ENCODE measurements at regions not wholly inside any gene's neighbourhood (a gene's known extent, or its start where the extent isn't known, plus 50 kb on each side); places are given as distances from the start of the nearest gene placed in this dataset.

DNA sequence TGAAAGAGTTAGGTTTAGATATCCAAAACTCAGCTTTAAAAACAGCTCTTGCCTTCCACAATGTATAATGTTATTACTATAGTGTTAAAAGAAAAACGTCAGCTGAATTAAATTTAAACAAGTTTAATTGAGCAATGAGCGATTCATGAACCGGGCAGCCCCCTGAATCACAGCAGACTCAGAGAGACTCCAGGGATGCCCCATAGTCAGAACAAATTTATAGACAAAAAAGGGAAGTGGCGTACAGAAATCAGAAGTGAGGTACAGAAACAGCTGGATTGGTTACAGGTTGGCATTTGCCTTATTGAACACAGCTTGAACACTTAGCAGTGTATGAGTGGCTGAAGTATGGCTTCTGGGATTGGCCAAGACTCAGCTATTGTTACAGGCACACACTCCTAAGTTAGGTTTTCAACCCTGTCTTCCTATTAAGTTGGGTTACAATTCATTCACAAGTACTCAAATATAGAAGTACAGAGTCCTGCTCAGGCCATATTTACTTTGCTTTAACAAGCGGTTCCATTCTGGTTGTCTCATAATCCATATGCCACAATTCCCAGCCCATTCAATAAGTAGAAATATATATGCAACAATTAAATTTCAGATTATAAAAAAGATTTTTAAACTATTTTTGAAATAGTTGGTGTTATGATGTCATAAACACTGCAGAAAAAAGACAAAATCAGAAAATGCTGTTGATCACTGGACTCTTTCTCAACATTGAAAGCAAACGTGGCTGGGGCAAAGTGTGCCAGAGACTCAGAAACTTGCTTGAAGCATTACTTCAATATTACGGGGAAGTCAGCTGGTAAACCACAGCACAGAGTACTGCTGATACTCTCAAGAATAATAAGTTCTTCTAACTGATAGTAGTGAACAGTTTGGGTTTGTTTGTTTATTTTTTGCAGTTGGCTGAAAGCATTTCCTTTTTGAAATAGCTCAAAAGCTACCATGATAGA, 459.7 kb downstream of the RAB28 start:
- POLR2A ChIA-PET = no interaction called here
- Mint-ChIP-seq H3K27me3 (ENCODE audit: low read depth) (no peaks in the 10 kb centered on the region), H3K4me1 (no peaks in the 10 kb centered on the region), H3K4me3 (no peak overlapping the region), H3K36me3 (no peaks in the 10 kb centered on the region), H3K9me3 (peaks cover 6% of the 10 kb centered on the region), H3K27ac (no peak overlapping the region)
- TF ChIP-seq EMX1 (CRISPR knock-in tag; IDR thresholded peaks at IDR 0.05) = no peak
- no peak for ATAC-seq
- CTCF ChIA-PET = no interaction called here
- no peak for DNase-seq (ENCODE audit: low spot score)

DNA sequence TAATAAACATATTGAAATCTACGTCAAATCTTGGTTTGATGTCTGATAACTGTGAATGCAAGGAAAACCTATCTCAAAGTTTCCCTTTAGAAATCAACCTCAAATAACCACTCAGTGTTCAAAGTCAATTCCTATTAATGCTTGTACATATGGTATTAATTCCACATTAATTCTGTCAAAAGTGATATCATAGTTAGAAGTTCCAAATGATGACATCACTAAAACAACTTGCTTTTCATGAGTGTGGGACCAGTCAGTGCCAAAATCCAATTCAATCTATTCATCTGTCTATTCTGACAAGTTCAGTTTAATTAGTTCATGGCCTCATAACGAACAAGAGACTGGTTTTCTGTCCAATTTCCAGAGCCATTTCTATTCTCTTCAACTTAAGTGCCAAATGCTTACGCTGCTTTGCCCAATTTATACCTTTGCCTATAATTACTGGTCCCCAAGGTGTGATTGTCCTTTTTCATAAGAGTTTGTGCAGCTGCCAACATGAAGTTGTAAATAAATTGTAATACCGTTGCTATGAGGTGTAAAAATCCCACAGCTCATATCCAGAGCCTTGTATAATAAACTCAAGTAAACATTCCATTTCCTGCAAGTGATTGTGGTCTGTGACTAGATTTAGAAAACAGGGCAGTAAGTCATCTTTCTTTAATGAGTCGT, 476.2 kb downstream of the RAB28 start:
- no peaks in the 10 kb centered on the region for H3K36me3 Mint-ChIP-seq
- H3K4me1 Mint-ChIP-seq = no peaks in the 10 kb centered on the region
- no peaks in the 10 kb centered on the region for H3K27me3 Mint-ChIP-seq (ENCODE audit: low read depth)
- ChIA-PET CTCF (no interaction called here), POLR2A (no interaction called here)
- TF ChIP-seq ATF1 (CRISPR knock-in tag; IDR thresholded peaks at IDR 0.05) (no peak), EMX1 (CRISPR knock-in tag; IDR thresholded peaks at IDR 0.05) (no peak), ZNF396 (CRISPR knock-in tag; IDR thresholded peaks at IDR 0.05; ENCODE audit: borderline replicate concordance) (no peak)
- TF ChIP-seq, protein P1, sequence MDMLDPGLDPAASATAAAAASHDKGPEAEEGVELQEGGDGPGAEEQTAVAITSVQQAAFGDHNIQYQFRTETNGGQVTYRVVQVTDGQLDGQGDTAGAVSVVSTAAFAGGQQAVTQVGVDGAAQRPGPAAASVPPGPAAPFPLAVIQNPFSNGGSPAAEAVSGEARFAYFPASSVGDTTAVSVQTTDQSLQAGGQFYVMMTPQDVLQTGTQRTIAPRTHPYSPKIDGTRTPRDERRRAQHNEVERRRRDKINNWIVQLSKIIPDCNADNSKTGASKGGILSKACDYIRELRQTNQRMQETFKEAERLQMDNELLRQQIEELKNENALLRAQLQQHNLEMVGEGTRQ (CRISPR knock-in tag; IDR thresholded peaks at IDR 0.05) = no peak
- DNase-seq (ENCODE audit: low spot score) (no peak), ATAC-seq (no peak)
- H3K9me3 Mint-ChIP-seq = peaks cover 3% of the 10 kb centered on the region; the same call in 1 of the 2 replicates
- no peak overlapping the region for H3K27ac Mint-ChIP-seq
- H3K4me3 Mint-ChIP-seq = no peak overlapping the region

DNA sequence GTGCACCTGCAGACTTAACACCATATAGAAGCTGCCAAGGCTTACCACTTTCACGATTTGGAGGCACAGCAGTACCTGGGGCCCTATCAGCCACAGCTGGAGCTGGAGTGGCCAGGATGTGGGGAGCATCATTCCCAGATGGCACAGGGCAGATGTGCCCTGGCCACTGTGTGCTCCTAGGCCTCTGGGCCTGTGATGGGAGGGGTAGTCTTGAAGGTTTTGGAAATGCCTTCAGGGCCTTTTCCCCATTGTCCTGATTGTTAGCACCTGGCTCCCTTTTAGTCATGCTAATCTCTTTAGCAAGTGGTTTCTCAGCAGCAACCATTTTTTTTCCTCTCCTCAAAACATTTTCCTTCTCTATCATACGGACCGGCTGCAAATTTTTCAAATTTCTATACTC, 490.2 kb downstream of the RAB28 start:
- Mint-ChIP-seq H3K27me3 (ENCODE audit: low read depth) (no peaks in the 10 kb centered on the region), H3K9me3 (peaks cover 28% of the 10 kb centered on the region), H3K4me3 (no peak overlapping the region), H3K4me1 (peaks cover 9% of the 10 kb centered on the region), H3K27ac (no peak overlapping the region), H3K36me3 (peaks cover 11% of the 10 kb centered on the region)
- DNase-seq (ENCODE audit: low spot score) = no peak
- CTCF ChIA-PET = no interaction called here
- POLR2A ChIA-PET = no interaction called here
- peak; percentile 58 for ATAC-seq
- TF ChIP-seq, protein P2, sequence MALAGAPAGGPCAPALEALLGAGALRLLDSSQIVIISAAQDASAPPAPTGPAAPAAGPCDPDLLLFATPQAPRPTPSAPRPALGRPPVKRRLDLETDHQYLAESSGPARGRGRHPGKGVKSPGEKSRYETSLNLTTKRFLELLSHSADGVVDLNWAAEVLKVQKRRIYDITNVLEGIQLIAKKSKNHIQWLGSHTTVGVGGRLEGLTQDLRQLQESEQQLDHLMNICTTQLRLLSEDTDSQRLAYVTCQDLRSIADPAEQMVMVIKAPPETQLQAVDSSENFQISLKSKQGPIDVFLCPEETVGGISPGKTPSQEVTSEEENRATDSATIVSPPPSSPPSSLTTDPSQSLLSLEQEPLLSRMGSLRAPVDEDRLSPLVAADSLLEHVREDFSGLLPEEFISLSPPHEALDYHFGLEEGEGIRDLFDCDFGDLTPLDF (CRISPR knock-in tag; IDR thresholded peaks at IDR 0.05) = no peak
- TF ChIP-seq, protein P3, sequence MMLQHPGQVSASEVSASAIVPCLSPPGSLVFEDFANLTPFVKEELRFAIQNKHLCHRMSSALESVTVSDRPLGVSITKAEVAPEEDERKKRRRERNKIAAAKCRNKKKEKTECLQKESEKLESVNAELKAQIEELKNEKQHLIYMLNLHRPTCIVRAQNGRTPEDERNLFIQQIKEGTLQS (CRISPR knock-in tag; conservative IDR thresholded peaks at IDR 0.05) = no peak
- TF ChIP-seq RORB (CRISPR knock-in tag; IDR thresholded peaks at IDR 0.05) (no peak), FOXP1 (CRISPR knock-in tag; IDR thresholded peaks at IDR 0.05; ENCODE audit: borderline replicate concordance) (no peak), JAZF1 (CRISPR knock-in tag; IDR thresholded peaks at IDR 0.05) (no peak), ZNF423 (CRISPR knock-in tag; IDR thresholded peaks at IDR 0.05) (no peak), TCF7 (CRISPR knock-in tag; IDR thresholded peaks at IDR 0.05; ENCODE audit: low read depth) (no peak), MXD4 (CRISPR knock-in tag; IDR thresholded peaks at IDR 0.05; ENCODE audit: borderline replicate concordance) (no peak), ELF4 (CRISPR knock-in tag; IDR thresholded peaks at IDR 0.05; ENCODE audit: low read depth) (no peak), SMAD3 (CRISPR knock-in tag; IDR thresholded peaks at IDR 0.05; ENCODE audit: borderline replicate concordance) (no peak)
- TF ChIP-seq, protein P4, sequence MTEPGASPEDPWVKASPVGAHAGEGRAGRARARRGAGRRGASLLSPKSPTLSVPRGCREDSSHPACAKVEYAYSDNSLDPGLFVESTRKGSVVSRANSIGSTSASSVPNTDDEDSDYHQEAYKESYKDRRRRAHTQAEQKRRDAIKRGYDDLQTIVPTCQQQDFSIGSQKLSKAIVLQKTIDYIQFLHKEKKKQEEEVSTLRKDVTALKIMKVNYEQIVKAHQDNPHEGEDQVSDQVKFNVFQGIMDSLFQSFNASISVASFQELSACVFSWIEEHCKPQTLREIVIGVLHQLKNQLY (CRISPR knock-in tag; IDR thresholded peaks at IDR 0.05) = no peak
- TF ChIP-seq, protein P5, sequence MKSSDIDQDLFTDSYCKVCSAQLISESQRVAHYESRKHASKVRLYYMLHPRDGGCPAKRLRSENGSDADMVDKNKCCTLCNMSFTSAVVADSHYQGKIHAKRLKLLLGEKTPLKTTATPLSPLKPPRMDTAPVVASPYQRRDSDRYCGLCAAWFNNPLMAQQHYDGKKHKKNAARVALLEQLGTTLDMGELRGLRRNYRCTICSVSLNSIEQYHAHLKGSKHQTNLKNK (CRISPR knock-in tag; IDR thresholded peaks at IDR 0.05) = no peak
- TF ChIP-seq, protein P6, sequence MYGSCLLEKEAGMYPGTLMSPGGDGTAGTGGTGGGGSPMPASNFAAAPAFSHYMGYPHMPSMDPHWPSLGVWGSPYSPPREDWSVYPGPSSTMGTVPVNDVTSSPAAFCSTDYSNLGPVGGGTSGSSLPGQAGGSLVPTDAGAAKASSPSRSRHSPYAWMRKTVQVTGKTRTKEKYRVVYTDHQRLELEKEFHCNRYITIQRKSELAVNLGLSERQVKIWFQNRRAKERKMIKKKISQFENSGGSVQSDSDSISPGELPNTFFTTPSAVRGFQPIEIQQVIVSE (CRISPR knock-in tag; IDR thresholded peaks at IDR 0.05; ENCODE audit: borderline replicate concordance) = no peak
